ENCODE measurements at regions not wholly inside any gene's neighbourhood (a gene's known extent, or its start where the extent isn't known, plus 50 kb on each side); places are given as distances from the start of the nearest gene placed in this dataset.
A peak's percentile ranks its signal among the peaks of the same experiment; 100 is the strongest.

DNA sequence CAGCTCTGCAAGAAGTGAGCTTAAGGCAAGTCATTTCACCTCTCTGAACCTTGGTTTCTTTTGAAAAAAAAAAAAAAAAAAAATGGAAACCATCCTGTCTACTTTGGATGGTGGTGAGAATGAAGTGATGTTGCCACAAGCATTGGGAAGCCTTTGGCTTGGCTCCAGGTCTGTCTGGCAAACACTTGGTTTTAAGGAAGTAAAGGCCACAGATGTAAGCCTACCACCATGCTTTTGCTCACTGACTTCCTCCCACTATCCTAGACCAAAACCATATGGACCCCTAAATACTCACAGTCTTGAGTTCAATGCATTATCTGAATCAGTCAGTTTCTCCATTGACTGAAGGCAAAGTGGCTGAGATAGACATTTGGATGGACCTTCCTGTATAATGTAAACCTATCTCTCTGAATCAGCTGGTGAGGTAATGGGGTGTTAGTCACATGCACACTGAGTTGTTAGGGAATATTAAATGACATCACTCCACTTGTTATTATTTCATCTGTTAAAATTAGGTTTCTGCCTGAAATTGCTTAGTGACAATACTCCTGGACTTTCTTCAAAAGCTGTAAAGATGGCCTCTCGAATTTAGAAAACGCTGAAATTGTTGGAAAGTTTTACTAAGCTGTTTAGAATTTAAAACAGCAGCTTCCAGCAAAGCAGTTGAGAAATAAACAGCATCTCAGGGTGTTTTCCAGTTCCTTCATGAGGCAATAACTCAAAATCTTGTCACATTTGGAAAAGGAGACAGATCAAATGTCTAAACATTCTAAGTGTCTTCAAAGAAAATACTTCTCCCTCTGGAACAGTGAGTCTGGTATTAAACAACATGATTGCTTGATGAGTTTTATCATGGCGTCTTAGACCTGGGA, 833.5 kb downstream of the DHX35 start:
- no peak for DNase-seq

DNA sequence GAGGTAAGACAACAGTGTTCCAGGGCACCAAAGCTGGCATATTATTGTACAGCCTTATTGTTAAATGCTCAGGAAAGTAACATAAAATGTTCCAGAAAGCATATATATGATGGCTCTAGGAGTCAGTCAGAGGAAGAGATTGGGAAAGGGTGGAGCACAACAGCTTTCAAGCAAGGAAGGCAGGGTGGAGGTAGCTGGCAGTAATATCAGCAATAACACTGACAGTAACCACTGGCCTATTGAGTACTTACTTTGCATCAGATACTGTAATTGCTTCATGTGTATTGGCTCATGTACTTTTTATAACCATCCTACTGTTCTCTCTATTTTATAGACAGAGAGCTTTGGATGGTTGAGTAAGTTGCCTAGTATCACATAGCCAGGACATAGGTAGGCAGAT, 830.2 kb downstream of the DHX35 start:
- no peak for DNase-seq

DNA sequence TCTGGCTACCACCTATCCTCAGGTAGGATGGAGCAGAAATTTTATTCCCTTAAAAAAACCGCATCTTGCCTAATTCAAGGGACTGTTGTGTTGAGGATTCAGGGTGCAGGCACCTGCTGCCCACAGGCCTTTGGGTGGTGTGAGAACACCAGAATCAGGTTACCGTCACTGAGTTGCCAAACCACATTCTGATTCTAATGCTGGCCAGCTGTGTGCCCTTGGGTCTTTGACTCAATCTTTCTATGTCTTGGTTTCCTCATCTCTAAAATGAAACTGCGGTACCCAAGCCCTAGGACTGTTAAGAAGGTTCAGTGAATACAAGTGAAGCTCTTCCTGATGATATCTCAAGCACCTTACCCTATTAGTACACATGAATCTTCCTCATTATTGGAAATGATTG, 827.3 kb downstream of the DHX35 start:
- no peak for DNase-seq

DNA sequence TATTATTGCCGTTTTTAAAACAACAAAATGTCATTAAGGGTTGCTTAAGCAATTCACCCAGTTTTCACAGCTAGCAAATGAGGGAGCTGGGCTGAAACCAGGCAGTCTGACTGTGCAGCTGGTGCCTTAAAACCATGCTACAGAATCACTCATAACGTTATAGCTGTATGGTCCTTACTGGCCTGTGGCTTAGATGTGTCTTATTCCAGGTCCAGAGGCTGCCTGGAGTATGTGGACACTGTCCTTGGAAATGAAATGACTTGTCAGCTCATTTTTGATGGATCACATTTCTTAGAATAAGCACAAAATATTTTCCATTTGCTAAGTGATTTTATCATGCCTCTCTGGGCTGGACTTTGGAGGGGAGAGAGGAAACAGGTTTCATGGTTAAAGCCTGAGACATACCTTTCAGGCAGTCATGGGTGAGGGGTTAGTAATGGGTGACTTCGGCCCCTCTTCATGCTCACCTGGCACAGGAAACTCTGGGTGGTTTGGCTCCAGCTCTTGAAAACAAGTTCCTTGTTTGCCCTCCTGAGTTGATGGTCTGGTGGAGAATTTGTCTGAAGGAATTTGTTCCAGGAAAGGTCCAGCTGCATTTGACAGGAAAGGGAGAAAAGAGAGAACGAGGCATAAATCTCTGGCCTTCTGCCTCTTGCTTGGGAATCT, 823.2 kb downstream of the DHX35 start:
- DNase-seq = no peak

DNA sequence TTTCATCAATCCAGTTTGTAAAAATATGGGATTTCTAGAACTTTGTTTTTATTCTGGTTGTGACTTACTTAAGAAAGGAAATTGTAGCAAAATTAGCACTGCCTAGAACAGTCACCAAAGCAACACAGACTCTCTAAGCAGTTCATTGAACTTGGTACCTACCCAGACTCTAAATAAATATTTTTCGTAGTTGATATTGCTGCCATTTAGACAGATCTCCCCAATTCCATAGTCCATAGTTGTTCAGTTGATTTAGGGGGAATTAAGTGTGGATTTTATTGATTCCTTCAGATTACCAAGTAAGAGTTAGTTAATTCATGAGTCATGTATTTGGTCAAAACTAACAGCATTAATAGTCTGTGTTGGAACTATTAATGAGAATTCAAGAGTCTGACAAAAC, 822.5 kb downstream of the DHX35 start:
- DNase-seq = no peak

DNA sequence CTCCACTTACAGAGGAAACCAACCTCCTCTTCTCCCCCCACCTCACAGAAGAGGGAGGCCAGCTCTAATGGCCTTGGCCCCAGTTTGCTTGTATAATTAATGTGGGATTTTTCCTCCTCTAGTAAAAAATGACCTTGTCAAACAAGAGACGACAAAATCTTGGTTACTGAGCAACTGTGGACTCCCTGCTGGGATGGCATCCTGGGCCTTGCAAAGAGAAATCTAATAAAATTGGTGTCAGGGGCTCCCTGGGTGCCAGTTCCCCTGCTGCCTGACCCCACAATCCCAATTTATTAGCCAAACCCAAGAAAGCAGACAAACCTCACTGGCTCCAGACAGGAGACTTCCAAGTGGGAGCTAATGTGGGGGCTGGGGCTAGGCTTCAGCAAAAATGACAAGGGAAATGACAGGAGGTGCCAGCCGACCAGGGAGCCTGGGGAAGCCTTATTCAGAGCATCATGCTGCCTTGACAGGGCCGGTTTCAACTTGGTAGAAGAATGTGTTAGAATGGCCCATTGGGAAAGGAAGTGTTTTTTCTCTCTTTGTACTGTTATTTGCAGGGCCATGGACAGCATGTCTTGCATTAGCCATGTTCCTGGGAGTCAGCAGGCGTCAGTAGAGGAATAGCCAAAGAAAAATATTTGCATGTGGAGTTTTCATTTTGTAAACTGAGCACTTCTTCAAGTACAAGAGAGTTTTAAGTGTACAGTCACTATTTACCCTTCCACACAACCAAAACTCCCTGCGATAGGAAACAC, 816.9 kb downstream of the DHX35 start:
- DNase-seq = no peak

DNA sequence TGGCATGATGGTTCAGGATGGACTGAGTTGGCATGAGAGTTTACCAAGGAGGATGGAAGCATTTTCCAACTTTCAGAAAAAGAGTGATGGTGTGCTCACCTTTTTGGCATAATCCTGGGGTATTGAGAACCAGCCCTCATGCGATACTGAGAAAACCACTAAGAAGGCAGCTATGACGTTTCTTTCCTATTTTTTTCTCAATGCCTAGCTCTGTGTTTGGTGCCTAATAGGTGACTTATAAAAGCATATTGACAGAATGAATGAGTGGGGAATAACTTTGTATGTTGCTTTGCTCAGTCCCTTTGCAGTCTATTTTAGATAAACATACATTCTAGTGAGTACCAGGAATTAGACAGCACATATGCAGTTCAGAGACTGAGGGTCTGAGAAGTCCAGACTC, 816.3 kb downstream of the DHX35 start:
- no peak for DNase-seq

DNA sequence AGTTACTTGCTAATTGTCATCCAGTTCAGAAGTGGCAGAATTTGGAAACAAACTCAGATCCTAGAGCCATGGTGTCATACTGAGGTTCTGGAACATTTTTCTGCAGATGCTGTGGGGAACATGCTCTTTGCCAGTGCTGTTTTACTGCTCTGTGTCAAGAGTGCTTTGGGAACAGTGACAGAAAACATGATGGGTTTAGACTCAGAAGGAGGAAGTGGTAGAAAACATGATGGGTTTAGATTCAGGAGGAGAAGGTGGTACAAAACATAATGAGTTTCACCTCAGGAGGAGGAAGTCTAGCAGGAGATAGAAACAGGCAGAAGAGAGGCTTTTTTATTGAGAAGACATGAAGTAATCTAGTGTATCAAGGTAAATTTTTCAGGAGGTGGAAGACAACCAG, 815.5 kb downstream of the DHX35 start:
- DNase-seq = no peak

DNA sequence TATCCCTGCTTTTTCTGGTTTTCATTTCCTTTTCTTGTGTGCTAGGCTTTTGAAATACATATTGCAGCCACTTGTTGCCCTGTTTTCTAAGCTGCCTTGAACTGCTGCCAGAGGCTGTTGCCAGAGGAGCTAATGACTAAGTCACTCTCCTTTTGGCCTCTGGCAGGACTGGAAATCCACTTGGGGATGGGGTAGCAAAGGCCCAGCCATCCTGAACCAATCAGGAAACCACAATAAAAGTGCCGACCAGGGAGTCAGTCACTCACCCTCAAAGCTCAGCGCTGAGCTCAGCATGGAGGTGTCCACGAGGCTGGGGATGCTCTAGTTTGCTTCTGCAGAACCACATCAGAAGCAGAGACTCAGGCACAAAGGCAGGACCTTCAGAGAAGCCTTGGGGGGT, 813.0 kb downstream of the DHX35 start:
- peak; percentile 83 for DNase-seq

DNA sequence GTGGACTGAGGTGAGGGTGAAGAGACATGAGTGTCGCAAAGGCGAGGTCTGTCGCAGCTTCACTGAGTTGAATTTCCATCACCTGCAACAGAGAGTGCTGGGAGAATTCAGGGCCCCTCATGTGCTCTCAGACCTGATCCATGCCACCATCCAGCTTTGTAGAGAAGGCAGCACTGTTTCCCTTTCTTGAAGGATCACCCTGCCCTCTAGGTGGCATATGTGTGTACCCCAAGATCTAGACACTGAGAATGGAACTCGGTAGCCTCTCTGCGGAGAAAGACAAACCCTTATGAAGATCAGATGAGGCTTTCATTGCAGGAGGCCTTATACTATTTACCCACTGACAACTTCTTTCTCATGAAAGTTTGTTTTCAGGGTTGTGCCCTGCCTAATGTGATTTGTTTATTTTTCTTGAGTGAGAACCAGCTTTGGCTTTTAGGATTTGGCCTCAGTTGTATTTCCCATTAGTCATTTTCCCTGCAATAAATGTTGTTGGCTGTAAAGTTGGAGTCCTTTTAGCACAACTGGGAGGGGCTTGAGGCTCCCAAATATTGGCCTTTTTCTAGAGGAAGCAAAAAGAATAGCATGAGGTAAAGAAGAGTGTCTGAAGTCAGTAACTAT, 811.3 kb downstream of the DHX35 start:
- peak; percentile 13 for DNase-seq

DNA sequence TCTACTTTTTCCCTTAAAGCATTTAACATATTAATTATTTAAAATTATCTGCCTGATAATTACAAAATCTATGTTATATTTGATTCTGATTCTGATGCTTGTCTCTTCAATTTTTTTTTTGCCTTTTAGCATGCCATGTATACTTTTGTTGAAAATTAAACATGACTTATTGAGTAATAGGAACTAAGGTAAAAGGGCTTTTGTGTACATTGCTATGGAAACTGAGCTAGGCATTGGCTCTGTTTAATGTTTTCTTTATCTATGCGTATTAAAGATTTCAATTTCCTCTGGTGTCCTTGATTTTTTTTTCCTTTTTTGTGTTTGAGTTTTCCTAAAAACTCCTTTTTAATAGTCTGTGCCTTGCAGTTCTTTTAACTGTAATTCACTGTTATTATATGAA, 805.2 kb downstream of the DHX35 start:
- no peak for DNase-seq

DNA sequence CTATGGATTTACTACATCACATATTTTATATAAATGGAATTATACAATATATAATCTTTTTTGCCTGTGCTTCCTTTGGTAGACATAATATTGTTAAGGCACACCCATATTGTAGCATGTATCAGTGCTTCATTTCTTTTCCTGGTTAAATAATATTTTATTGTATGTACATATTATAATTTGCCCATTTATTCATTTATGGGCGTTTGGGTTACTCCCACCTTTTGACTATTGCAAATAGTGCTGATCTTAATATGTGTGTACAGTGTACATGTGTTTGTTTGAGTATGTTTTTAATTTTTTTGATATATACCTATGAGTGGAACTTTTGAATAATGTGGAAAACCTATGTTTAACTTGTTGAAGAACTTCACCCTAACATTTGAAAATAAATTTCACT, 804.2 kb downstream of the DHX35 start:
- DNase-seq = no peak

DNA sequence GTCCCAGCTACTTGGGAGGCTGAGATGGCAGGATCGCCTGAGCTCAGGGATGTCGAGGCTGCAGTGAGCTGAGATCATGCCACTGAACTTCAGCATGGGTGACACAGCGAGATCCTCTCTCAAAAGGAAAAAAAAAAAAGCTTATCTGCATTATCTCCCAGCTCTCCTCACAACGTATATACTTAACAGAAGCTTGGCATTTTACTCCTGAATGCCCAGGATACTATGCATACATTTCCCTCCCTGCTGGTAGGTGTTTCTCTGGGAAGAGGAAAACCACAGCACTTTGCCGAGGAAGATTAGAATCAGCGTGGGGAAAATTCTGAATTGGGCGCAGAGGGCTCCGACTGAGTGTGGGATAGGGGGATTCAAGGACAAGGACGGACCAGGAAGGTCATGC, 800.6 kb downstream of the DHX35 start:
- no peak for DNase-seq

DNA sequence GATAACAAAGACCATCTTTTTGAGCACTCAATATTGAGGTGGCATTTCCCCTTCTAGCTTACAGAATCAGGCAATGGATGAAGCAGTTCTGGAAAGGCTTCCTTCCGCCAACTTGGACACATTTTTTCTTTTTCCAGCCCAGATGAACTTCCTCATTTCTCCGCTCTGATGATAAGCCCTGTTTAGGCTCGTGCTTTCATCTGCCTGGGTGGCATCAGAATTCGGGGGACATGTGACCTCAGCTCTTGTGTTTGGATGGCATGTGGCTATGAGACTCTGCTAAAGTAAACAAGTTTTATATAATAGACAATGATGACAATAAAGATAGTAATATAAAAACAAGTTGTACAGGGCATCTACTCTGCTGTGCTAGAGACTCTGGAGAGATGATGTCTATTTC, 796.7 kb downstream of the DHX35 start:
- no peak for DNase-seq

DNA sequence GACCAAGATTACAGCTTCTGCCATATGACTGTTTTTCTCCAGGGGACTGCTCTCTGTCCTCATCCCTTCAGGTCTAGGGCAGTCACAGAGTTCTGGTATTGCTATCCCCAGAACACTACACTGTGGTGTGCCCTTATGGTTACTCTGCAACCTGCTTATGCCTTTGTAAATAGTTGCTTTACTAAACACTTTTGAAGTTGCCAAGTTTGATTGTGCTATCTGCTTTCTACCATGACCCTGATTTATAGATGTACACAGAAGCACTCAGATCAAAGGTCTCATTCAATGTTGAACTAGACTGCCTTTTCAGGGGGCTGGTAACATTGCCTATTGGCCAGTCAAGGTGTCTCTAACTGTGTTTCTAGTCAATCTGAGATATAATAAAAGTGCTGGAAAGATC, 794.7 kb downstream of the DHX35 start:
- DNase-seq = no peak

DNA sequence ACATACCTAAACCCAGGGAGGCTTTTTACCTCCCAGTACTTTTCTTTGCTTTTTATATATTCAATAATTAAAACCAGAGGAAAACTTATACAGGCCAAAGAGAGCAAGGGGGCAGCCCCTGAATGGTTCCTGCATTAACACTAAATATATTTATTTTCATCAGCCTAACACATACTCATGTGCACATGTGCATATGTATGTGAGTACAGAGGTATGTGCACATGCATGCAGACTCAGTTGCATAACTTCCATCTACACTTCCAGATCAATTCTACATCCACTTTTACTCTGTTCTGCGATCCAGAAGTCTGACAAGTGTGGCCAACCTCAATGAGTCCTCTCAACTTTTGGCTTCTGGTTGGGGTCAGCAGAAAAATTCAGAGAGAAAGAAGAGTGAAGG, 794.2 kb downstream of the DHX35 start:
- DNase-seq = no peak

DNA sequence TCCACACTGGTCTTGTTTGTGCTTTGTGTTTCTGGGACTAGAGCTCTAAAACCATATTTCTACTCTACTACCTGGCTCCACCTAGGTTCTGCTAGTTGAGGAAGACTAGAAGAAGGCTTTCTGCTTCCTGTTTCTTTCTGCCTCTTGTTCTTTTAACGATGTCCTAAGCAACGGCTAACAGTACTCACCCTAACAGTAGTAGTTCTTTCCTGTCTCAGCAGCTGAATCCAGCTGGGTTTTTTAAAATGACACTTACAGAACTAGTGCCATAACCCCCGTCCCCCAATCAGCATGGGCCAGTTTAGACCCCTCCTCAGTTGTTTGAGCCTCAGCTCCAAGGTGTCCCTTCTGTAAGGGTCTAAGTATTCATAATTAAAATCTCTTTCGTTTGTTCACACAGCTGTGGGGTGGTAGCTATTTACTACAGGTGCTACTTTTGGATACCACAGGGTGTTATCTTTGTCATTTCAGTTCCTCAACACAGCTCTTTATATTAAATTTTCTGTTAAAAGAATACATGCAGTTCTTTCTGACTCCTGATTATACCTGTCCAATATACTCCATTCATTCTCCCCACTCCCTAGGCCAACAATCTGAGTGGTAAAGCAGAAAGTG, 790.2 kb downstream of the DHX35 start:
- DNase-seq = no peak

DNA sequence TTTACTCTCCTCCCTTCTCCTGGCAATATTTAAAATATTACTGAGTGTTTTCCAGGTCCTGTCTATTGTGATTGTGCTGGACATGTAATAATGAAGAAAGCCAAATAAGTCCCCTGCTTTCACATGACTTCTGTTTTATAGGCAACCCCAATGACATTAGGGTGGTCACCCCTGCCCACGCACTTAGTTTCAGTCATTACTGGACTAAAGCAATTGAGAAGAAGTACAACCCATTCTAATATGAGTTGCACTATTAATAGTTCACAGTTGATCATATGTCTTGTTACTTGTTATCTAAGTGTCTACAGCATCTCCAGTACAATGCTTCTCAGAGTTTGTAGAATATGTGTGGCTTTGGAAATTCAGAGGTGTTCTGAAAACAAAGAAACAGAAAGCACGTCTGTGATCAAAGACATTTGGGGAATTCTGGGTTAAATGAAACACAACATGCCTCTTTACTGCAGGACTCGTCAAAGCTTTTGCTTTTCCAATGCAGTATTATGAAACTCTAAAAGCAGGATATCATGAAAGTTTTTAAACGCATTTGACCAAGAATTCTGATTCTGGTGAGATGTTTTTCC, 789.5 kb downstream of the DHX35 start:
- DNase-seq = no peak

DNA sequence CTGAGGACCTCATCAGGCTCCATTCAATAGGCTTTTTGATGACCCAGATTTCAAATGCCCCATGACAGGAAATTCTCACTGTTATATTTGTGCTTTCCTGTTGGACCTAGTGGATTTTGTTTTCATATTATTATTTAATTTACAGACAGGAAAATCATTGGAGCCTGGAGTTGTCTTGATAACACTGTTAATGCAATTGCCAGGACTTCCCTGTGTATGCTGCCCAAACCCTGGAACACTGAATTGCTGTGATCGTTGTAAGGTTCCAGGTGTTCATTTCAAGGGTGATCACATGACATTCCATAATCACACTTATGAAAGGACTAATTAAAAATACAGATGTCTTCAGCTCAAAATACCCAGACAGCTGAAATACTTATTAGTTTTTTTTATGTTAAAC, 783.2 kb downstream of the DHX35 start:
- DNase-seq = no peak

DNA sequence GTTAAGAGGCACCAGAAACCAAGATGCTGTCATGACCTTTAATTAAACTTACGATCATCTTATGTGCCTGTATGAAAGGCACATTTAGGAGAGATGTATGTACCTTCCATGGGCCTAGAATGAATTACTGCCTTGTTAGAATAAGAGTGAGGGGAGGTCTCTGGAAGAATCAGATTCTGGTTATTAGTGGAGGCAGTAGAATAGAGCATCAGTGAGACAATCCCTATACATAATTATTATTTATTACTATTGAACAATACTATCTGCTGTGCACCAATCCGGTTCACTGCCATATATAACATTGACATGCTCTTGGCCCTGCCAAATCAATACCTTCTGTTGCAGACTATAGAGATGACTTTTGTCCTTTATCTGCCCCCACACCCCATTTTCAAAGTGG, 776.5 kb downstream of the DHX35 start:
- DNase-seq = no peak

DNA sequence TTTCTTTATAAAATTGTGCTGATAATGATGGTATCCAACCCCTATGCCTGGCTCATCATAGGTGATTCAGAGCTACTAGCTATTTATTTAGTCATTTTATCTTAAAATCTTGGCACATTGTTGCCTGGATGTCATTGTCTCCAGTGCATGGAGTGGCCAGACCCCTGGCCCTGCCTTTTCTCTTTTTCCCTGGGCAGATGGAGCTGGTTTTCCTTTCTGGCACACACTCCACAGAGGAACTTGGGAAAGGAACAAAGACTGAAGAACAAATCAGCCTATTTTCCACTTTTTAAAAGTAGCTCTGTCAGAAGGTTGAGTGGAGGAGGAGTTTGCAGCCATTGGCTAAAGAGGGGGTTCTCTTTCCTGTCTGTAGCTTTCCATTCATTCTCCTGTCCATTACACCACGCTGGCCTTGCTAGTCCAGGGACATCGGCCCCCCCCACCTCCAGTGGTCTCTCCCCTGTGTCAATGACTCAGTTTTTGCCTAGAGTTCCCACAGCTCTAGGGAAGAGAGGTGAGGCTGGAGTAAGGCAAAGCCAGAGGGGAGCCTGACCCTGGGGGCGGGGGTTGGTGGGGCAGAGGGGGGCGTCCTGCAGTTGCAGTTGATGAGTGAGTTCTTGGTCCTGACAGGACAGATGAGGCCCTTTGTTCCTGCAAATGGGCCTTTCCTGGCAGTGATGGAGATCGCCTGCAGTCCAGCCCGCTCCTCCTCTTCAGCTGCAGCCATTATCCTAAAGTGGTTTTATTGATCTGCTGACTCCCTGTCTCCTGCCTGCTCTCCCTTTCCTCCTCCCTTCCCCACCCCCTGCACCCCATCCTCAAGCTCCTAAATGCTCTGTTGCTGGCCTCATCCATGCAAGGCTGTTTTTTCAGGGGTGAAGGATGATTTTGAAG, 774.5 kb downstream of the DHX35 start:
- DNase-seq = no peak
